Stimulated activated CD4-positive, alpha-beta T cell treated with anti-CD3 and anti-CD28 coated beads, TNF-alpha, amount 100 ng/mL, for 1 hour (primary cell): ENCODE measurements at regions not wholly inside any gene's neighbourhood (a gene's known extent, or its start where the extent isn't known, plus 50 kb on each side); places are given as distances from the start of the nearest gene placed in this dataset.

Source experiments
- DNase-seq, 3 donors: peaks; one replicate each; pipeline ENCODE4 v3.0.0-alpha.2; 2020; ENCODE audit warnings: low read depth in 3 of 3, low spot score in 1 of 3

DNA sequence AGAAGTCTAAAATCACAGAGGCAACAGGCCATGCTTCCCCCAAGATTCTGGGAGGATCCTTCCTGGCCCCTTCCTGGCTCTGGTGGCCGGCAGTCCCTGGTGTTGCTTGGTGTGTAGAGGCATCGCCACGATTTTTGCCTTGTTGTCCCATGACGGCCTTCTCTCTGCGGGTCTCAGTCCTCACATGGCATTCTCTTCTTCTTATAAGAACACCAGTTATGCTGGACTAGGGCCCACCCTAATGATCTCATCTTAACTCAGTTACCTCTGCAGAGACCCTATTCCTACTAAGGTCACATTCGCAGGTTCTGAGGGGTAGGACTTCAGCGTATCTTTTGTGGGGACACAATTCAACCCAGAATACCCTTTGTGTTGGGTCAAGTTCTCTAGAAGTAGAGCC, 168.0 kb downstream of the LINC00237 start:
- DNase-seq = no peak

DNA sequence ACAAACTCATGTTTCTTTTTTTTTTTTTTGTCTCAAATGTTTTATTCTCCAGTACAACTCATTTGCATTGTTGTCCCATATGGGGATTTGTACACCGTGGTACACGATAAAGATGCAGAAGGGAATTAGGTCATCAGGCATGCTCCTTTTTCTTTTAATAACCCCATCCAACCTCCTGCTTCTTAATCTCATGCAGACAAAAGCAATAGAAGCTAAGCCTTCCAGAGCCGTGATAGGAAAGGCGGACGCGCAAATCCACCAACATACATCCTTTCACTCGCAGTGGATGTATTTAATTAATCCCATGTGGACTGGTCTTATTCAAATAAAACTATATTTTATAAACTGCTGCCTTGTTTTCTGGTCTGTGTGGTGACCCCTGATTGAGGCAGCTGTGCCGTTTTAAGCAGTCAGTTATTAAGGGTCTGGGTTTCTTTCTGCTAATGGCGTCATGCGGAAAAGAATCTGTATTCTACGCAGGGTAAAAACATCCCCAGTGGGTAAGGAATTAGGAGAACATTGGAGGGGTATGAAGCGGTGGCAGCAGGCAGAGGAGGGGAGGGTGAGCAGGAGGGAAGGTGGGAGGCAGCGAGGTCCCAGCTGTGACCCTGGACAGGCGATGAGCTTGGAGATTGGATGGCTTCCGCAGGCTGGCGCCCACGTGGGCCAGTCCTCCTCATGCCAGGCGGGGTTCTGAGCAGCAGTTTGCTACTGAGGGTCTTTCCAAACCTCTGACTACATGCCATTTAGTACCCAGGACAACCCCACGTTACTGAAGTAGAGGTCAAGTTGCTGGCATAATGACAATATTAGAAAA, 172.8 kb downstream of the LINC00237 start:
- no peak for DNase-seq

DNA sequence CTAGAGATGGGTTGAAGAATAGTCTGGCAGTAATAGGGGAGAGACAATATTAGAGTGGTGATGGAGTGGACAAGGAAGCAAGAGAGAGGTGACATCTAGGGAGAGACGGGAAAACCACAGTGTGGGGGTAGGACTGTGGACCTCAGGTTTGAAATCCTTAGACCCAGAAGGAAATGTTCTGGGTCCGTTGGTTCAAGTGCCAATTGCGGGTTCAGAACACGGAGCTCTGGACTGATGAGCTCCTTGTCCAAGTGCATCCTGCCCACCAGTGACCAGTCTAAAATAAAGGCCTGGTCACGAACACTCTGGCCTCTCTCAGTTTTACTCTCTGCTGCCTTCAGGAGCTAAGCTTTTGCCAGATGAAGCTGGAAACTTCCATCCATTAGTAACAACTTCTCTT, 174.0 kb downstream of the LINC00237 start:
- no peak for DNase-seq

DNA sequence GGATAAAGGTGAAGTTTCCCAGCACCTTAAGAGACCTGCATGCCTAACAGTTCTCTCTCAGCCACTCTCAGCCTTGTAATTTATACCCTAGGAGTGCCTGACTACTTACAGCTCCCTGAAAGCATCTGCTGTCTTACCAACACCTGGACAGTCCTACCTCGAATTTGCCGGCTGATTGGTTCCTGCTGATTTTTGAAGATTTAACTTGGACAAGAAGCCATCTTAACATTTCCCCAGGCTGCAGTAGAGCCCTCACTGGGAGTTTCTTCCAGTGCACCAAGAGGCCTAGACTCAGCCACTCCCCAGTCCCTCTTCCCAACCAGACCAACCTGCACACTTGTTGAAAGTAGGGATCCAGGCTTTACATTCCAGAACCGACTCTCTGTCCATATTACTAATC, 174.5 kb downstream of the LINC00237 start:
- DNase-seq = no peak

DNA sequence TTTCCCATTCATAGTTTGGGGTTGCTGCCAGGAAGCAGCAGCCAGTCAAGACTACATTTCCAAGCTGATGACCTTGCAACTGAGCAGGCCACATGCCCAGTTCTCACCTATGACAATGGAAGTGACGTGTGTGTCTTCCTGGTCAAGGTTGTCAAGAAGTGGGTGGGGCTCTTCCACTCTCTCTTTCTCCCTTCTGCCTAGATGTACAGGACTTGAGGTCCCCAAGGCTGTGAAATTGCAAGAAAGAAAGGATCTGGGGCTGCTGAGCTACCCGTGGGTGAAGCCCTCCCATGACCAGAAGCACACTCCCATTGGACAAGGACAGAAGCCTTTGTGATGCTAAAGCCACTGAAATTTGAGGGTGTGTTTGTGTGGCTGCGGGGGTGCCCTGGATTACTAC, 175.1 kb downstream of the LINC00237 start:
- DNase-seq = no peak

DNA sequence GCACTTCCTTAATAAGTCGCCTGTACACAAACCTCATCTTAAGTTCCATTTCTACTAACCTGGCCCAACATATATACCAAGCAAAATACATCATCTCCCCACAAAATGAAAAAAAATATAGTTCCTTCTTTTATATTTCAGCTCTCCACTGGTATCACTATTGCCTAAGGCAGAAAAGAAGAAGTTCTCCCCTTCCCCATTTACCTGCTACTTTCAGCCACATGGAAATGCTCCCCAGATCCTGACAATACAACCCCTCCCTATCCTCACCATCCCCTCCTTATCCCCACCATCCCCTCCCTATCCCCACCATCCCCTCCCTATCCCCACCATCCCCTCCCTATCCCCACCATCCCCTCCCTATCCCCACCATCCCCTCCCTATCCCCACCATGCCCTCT, 175.7 kb downstream of the LINC00237 start:
- no peak for DNase-seq

DNA sequence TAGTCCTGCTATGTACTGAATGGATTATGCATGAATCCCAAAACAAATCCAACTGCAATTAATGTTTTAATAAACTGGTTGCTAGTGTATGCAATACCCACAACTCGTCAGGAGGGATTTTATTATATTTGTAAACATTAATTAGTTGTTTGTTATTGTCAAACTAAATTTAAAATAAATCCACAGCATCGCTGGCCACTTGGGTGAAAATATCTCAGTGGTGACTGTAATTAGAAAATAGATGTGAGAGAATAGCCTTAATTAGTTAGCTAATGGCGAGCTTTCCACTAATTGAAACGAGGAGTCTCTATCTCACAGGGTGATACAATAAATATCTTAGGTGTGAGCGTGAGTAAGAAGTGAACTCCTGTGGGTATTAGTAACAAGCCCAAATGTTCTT, 176.8 kb downstream of the LINC00237 start:
- no peak for DNase-seq

DNA sequence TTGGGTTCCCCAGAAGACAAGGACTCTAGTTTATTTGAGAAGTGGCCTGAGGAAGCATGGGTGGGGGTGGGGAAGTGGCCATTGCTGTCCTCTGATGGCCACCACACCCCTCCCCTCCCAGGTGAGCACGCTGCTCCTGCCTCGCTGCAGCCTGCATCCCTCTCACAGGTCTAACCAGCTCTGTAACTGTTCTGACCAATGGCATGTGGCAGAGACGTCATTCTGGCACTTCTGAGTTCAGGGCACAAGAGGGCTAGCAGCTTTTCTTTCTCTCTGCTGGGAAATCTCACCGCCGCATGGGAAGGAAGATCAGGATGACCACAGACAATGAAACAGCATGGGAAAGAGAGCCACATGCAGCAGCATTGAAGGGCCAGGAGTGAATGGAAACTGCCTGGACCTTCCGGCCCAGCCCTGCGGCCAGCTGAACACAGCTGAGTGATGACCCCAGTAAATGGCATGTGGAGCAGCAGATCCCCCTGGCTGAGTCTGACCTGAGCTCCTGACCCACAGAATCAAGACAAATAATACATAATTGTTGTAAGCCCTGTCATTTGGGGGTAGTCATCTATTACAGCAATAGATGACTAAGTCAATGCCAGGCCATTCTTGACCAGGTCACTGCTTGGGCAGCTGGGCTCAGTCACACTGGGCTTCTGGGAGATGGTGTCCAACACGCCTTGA, 179.8 kb downstream of the LINC00237 start:
- no peak for DNase-seq

DNA sequence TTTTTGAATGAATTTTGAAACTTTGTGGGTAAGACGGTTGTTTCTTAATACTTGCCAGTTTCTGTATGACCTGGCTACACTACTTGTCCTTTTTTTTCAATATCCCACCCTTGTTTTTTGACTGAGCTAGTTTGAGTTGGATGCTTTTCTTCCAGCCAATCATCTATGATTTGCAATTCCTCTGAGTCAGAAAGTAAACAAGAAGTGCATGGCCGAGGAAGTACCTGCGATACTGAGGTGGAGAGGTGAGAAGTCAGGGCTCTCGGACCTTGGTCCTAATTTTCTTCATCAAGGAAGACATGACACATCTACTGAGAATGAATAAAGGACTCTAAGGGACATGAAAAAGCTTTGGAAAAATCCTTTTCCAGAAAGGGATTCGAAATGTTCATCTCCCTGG, 185.7 kb downstream of the LINC00237 start:
- DNase-seq = no peak

DNA sequence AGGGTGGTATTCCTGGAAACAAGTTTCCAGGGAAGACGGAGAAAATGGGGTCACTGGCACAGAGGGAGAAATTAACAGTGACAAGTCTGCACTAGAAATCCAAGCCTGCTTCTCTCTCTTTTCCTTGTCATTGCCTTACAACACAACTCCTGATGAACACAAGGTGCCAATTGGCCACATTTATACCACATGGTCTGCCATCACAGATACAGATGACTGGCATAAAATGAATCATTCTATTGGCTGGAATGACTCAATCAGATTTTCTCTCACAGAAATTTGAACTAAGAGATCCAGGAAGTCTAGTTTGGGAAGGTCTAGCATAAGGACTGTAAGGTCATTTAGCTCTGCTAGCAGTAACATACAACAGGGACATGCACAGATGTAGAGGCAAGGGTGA, 190.3 kb downstream of the LINC00237 start:
- DNase-seq = no peak

DNA sequence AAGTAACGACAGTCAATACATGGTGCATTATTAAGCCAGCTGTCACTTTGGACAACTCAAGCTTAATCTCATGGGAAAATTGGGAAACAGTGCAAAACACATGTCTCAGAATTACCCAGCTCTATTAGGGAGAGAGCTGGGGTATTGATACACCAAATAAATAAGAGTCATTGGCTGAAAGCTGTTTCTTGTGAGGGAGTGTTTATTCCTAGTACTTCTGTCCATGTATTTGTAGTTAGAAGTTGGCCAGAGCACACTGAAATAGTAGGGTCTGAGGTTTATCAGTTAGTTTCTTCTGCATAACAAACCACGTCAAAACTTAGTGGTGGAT, 192.0 kb upstream of the RALGAPA2 start:
- DNase-seq = no peak

DNA sequence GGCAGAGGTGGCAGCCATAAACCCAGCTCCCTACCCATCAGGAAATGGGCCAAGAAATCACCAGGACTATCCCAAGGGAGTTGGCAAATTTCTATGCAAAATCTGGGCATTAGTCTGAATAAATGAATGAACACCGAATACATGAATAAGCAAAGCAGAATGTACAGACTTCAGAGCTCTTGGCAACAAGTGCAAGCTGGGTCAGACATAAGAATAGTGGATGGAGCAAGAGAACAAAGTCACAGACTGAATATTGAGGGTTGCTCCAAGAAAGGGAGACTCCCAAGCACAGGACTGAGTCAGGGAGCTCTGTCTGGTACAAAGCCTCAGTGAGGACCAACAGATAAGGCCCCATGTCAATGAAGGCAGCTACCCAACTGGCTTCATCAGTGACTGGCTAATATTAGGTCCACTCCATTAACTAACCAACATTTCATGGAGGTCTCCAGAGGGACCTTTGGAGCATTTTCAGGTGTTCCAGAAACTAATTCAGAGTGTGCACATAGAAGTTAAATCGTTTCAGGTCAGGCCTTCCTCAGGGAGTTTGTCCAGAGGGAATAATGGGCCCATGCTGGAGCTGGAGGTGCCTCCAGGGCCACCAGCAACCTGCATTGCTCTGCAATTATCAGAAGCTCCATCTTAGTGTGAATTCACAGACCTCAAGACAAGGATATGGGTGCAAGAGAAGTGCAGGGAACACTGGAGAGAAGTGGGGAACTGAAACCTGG, 191.5 kb upstream of the RALGAPA2 start:
- DNase-seq = no peak

DNA sequence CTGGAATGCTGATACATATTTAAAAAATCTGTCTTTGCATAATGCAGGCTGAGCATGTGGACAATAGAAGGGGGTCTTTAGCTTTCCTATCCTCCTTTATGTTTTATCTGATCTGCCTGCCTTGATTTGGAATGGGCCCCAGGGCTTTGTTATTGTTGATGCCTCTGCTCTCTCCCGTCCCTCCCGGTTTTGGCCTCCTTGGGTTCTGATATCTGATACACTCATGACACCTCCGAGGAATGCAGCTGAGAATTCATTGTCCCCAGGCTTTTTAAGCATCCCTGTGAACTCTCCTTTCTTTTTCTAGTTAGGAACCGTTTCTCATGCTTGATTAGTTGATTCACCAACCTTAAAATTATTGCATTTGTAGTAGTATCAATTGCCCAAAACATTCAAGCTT, 185.5 kb upstream of the RALGAPA2 start:
- no peak for DNase-seq

DNA sequence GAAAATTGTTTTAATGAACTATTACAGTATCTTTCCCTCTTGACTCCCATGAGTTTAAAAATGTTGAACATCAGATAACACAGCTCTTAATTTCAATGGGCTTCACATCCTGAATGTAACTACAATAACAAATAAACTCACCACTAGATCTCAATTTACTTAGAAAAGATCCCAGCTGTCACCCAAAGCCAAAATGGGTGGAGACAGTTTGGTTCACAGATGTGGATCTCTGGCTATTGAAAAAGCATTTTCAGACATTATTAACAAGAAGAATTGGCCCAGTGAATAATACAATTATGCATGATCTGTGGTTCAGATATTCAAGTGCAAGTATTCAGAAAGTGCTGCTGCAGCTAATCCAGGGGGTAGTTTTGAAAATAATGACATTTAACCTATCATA, 184.7 kb upstream of the RALGAPA2 start:
- no peak for DNase-seq

DNA sequence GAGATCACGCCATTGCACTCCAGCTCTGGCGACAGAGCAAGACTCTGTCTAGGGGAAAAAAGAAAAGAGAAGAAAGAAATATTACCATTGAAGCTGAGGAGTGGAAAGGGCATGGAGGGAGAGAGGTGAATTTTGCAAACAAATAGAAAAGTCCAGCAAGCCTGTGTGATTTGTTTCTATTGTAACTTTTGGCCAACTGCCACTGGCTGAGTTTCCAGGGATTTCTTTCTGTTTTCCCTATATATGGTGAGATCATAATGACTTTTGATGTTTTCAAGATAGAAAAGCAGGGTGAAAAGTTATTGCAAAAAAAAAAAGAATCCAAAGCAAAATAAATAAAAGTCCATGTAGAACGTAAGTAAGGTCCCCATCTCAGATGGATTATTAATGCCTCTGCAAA, 184.2 kb upstream of the RALGAPA2 start:
- DNase-seq = no peak

DNA sequence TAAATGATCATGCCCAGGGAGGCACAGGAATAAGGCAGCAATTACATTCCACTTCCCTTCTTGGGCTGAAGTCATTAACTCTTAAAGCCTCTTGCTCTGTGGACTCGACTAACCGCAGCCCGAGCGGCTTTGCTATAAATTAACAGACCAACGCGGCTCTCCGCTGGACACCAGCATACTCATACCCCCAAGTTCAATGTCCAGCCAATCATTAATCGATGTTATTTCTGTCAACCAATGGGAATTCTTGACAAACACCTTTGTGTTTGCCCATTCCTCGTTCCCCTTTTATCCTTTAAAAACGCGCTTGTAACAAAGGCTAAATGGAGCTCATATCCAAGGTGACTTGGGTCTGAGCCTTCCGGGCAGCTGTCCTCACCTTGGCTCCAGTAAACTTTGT, 183.1 kb upstream of the RALGAPA2 start:
- DNase-seq = no peak

DNA sequence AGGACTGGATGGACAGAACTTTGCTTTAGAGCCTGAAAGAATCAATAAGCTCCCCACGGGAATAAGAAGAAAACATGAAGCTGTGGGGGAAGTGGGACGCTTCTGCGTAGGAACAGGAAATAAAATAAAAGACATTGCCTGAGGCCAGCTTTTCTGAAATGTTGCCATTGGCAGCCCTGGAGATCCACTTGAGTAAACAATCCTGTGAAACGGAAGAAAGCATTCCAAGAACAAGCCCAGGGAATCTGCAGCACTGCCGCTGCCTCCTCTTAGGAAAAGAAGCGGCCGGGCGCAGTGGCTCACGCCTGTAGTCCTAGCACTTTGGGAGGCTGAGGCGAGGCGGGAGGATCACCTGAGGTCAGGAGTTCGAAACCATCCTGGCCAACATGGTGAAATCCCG, 182.3 kb upstream of the RALGAPA2 start:
- DNase-seq = no peak

DNA sequence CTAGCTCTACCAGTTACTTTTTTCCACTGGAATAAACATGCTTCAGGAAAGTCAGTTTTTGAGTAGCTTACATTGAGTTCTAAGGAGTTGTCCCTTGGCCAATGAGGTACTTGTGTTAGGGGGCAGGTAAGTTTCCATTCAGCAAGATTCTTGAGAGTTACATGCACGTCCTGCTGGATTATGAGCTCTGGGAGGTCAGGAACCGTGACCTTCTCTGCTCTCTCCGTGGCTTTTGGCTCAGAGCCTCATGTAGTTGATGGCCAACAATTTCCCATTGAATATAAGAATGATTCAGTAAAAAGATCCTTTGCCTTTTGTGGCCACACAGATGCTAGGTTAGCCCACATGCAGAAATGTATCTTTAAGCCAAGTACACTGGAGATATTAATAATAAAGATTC, 181.8 kb upstream of the RALGAPA2 start:
- DNase-seq = no peak

DNA sequence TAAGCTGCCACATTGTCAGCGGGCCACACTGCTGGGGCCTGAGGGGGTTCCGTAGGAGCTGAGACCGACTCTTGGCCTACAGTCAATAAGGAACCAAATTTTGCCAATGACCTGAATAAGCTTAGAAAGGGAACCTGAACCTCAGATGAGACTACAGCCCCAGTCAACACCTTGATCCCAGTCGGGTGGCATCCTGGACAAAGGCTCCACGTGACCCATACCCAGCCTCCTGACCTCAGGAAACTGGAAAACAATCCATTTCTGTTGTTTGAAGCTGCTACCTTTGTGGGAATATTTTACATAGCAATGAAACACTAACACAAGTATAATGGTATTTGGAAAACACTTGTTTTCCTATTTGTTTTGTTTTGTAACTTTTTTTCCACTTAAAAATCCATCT, 179.9 kb upstream of the RALGAPA2 start:
- no peak for DNase-seq

DNA sequence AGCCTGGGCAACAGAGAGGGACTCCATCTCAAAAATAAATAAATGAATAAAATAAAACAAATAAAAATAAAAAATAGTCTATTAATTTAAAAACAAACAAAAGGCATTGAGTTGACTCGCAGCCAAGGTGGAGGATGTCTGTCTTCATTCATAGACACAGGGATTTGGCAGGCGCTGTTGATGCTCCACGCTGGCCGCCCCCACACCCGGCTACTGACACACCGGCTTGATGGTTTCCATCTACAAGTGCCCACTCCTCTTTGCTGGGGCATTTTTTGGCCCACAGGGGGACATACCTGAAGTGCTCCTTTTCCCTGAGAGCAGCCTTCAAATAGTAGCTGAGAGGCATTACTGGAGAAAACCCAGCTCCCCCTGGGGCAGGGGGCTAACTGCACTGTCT, 178.3 kb upstream of the RALGAPA2 start:
- DNase-seq = no peak

DNA sequence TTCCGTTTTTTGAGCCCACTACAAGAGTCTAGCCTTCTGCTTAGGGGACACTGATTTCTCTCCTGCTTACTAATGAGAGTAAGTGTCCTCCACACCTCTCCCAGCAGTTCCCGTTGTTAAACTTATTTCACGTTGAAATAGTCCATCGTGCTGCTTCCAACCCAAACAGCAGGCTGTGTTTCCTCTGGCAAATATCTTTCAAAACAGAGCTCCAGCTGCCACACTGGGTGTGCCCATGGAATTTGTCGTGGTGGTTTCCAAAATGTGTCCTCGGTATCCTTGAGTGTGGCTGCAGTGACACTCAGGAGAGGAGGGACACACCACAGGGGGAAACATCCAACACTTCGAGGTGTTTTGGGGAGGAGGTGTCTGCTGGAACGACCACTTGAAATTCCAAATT, 176.5 kb upstream of the RALGAPA2 start:
- DNase-seq = no peak

DNA sequence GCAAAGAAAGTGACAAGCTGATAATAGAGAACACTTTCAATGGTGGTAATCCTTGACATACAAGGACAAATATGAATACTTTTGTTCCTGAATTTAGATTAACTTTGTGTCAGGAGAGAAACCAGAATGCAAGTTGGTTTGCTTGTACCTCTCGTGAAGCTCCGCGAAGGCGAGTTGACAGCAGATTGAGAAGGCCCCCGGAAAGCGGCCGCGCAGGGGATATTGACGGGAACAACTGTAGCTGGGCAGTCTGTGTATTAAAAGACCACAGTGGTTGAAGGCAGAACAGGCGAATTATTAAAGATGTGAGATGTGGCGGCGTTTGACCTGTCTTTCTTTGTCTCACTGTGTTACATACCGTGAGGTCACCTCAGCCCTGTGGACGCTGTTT, 175.8 kb upstream of the RALGAPA2 start:
- no peak for DNase-seq
